Stimulated activated naive B cell treated with anti-CD40 and anti-IgM and Interleukin-4, amounts not matched to agents 10 μg/mL and 1 μg/mL and 100 μg/mL, for 72 hours (primary cell): ENCODE measurements at regions not wholly inside any gene's neighbourhood (a gene's known extent, or its start where the extent isn't known, plus 50 kb on each side); places are given as distances from the start of the nearest gene placed in this dataset.

Experiments used
- ATAC-seq, 2 donors: fragments of 150-1000 bp; cut with Tn5 transposase; replicated peaks; 2 replicates each; pipeline ENCODE4 v1.10.0; 2021; ENCODE audit warnings: moderate library complexity in 1 of 2
- DNase-seq: peaks from one replicate; pipeline ENCODE4 v3.0.0; 2021
- H3K27ac Mint-ChIP-seq: one replicate; pipeline ENCODE4 v1.8.0; 2022; ENCODE audit warnings: mild to moderate bottlenecking, mixed read lengths
- H3K27me3 Mint-ChIP-seq, 2 donors: one replicate each; pipeline ENCODE4 v1.8.0; 2022; ENCODE audit warnings: mixed read lengths in 2 of 2
- H3K36me3 Mint-ChIP-seq, 2 donors: one replicate each; pipeline ENCODE4 v1.8.0; 2022; ENCODE audit warnings: mixed read lengths in 2 of 2, mild to moderate bottlenecking in 1 of 2
- H3K4me1 Mint-ChIP-seq, 2 donors: one replicate each; pipeline ENCODE4 v1.8.0; 2022; ENCODE audit warnings: mixed read lengths in 2 of 2, mild to moderate bottlenecking in 1 of 2
- H3K4me3 Mint-ChIP-seq, 2 donors: one replicate each; pipeline ENCODE4 v1.8.0; 2022; ENCODE audit warnings: mild to moderate bottlenecking in 2 of 2, mixed read lengths in 2 of 2, moderate library complexity in 1 of 2
- H3K9me3 Mint-ChIP-seq, 2 donors: one replicate each; pipeline ENCODE4 v1.8.0; 2022; ENCODE audit warnings: mixed read lengths in 2 of 2, mild to moderate bottlenecking in 1 of 2

DNA sequence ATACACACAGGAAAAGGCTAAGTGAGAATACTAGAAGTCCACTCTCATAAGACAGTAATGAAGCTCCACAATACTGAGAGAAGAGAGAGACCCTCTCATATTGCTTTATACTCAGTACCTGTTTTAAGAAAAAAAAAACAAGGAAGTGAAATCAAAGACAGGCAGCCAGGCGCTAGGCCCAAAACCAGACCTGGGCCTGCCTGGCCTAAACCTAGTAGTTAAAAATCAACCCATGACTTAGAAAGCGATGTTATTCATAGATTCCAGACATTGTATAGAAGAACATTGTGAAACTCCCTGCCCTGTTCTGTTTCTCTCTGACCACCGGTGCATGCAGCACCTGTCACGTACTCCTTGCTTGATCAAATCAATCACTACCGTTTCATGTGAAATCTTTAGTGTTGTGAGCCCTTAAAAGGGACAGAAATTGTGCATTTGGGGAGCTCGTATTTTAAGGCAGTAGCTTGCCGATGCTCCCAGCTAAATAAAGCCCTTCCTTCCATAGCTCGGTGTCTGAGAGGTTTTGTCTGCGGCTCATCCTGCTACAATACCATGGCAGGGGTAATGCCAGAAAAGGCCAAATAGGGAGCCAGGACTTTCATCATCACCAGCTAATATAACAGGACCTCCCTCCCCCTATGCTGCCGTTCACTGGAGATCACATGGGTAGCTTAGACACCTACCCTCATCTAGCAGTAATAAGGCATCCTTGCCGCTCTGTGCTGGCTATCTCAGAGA, 1294.1 kb downstream of the NSUN3 start:
- H3K27ac Mint-ChIP-seq: no peak overlapping the region
- DNase-seq (no peak), ATAC-seq (no peak)
- no peaks in the 10 kb centered on the region for H3K36me3 Mint-ChIP-seq
- H3K27me3 Mint-ChIP-seq: no peaks in the 10 kb centered on the region
- H3K4me3 Mint-ChIP-seq: no peak overlapping the region
- H3K9me3 Mint-ChIP-seq: peaks cover 0 to 3% of the 10 kb centered on the region in 2 donors
- H3K4me1 Mint-ChIP-seq: no peaks in the 10 kb centered on the region

DNA sequence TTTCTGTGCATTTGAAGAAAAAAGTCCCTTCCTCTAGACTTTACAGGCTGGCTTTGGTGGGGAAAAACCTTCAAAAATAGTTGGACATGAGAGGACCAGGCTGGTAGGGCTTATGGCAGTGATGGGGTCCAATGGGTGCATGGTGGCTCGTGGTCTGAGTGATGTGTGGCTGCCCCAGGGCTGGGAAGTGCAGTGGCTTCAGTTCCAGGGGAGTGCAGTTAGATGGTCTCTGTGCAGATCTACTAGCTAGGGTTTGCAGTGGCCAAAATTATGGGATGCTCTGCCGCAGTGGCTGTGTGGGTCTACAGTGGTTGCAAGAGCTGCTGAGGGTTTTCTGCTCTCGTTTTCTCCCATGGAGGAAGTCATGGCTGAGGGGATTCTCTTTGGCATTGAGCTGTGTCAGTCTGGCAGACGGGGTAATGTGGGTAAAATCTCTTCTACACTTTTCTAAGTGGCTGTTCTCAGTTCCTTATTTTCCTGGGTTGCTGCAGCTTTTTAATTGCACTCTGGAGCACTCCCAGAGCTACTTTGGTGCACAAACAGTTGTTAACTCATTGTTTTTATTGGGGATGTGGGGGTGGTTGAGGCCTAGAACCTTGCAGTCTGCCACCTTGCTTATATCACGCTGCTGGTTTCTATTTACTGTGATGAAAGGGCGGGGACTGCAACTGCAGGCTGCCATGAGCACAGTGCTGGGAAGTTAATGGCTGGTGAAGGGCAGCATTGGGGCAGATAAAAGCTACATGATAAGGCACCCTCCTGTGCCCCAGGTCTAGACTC, 1324.6 kb downstream of the NSUN3 start:
- ATAC-seq (no peak), DNase-seq (no peak)
- Mint-ChIP-seq H3K4me3 (no peak overlapping the region), H3K27me3 (no peaks in the 10 kb centered on the region), H3K36me3 (no peaks in the 10 kb centered on the region), H3K4me1 (no peaks in the 10 kb centered on the region), H3K9me3 (peaks cover 4 to 7% of the 10 kb centered on the region in 2 donors), H3K27ac (no peak overlapping the region)

DNA sequence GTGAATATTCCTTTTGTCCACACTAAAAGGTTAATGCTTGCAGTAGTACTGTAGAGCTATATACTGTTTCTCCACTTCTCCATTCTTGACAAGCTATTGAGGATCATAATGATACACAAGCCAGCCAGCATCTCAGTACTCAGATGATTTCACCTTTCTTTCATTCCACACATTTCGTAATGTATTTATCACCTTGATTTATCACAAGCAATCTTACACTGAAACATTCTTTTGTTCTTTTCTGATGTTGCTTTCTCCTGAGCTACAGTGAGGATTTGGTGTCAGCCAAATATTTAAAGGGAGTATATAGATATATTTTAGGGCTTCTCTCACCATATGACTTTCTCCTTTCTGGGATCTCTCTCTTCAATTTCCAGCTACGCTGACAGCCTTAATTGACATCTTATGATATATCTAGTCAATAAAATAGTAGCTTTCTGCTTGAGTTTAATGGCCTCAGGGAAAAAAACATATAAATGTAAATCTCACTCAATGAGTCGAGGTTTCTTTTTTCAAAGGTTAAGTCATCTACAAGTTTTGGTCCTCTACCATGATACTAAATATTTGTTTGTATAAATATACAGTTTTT, 1327.0 kb downstream of the NSUN3 start:
- no peaks in the 10 kb centered on the region for H3K27me3 Mint-ChIP-seq
- H3K9me3 Mint-ChIP-seq: peaks cover 4 to 7% of the 10 kb centered on the region in 2 donors
- no peak overlapping the region for H3K27ac Mint-ChIP-seq
- no peaks in the 10 kb centered on the region for H3K4me1 Mint-ChIP-seq
- DNase-seq (no peak), ATAC-seq (no peak)
- no peaks in the 10 kb centered on the region for H3K36me3 Mint-ChIP-seq
- no peak overlapping the region for H3K4me3 Mint-ChIP-seq

DNA sequence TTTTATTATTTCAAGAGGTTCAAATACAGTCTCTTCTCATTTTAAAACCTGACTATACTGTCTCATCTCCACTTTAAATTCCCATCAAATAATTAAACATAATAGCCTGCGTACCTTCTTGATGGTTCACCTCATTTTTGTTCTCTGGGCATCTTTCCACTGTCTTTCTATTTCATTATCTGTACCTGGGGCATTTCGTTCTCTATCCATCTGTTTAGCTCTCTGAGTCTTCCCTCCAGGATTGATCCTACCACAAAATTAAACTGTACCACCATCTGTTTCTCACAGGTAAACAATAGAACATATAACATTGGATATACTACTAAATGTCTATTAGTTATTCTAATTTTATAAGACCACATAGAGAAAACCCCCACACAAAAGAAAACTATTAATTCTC, 1331.4 kb downstream of the NSUN3 start:
- DNase-seq (no peak), ATAC-seq (no peak)
- Mint-ChIP-seq H3K4me1 (no peaks in the 10 kb centered on the region), H3K4me3 (no peak overlapping the region), H3K27ac (no peak overlapping the region), H3K9me3 (peaks cover 0 to 2% of the 10 kb centered on the region in 2 donors), H3K27me3 (no peaks in the 10 kb centered on the region), H3K36me3 (no peaks in the 10 kb centered on the region)

DNA sequence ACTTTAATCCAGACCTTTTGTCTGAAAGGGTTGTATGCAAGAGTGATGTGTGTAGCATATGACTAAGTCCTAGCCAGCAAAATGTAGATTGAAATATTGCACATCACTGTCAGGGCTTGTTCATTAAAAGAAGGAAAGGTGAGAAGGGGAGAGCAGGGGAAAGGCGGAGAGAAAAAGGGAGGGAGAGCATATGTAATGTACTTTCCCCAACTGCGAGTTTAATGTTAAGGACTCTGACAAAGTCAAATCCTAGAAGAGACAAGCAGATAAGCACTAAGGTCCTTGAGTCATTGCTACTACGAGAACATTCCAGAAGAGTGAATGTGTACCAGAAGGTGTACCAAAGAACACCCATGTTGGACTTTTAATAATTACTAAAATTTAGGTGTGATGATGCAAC, 1336.7 kb downstream of the NSUN3 start:
- H3K4me1 Mint-ChIP-seq: no peaks in the 10 kb centered on the region

DNA sequence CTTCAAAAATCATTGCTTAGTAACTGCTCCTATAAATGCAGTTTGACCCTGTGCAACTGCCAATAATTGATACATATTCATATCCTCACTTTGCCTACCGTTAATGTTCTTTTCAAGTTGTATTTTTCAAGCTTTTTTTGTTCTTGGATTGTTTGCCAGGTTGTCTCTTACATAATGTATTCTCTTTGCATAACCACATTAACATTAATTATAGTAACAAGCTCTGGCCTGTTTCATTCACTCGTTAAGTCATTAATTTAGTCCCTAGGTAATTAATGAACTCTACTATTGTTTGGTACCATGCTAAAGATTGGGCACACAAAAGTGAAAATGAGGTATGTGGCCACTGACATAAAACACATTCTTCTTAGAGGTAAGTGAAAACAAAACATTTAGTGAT, 1338.8 kb downstream of the NSUN3 start:
- Mint-ChIP-seq H3K4me1 (no peaks in the 10 kb centered on the region), H3K9me3 (no peaks in the 10 kb centered on the region), H3K4me3 (no peak overlapping the region), H3K36me3 (no peaks in the 10 kb centered on the region), H3K27ac (peak overlapping the region; percentile 33), H3K27me3 (no peaks in the 10 kb centered on the region)
- no peak for ATAC-seq
- DNase-seq: no peak

More for the DNA sequence above, 1336.7 kb downstream of the NSUN3 start:
- Mint-ChIP-seq H3K36me3 (no peaks in the 10 kb centered on the region), H3K9me3 (peaks cover 0 to 2% of the 10 kb centered on the region in 2 donors), H3K27me3 (no peaks in the 10 kb centered on the region), H3K27ac (no peak overlapping the region), H3K4me3 (no peak overlapping the region)
- no peak for ATAC-seq
- no peak for DNase-seq

DNA sequence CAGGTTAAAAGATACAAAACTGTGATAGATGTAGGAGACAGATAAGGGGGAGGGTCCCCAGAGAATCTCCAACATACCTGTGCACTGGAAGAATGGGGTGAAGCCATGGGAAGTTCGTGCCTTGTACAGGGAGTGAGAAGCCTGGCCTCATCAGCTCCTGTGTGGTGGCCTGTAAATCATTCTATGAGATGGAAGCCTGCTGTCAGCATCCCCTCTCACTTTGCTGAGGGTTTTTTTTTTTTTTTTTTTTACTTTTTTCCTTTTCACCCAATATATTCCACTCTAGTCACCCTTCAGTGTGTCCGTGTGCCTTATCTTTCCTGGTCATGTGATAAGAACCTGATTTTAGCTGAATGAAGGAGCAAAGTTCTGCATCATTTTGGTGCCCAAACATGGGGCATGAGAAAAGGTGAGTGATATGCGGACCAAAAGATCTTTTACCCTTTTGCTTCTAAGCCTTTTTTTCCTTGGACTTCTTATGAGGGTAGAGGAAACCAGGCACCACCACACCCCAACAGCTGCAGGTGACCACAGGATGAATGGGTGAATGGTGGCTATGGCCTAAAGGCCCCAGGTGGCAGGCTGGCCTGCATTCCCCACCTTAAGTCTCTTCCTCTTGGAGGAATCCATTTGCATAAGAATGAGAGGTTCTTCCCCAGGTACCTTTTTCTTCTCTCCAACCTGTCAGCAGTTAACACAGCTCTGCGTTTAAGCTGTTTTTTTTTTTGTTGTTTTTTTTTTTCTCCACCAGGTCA, 1345.0 kb downstream of the NSUN3 start:
- no peaks in the 10 kb centered on the region for H3K4me1 Mint-ChIP-seq
- H3K9me3 Mint-ChIP-seq: peaks cover 4% of the 10 kb centered on the region in 2 donors
- H3K4me3 Mint-ChIP-seq: no peak overlapping the region
- ATAC-seq (no peak), DNase-seq (no peak)
- H3K27me3 Mint-ChIP-seq: no peaks in the 10 kb centered on the region
- no peak overlapping the region for H3K27ac Mint-ChIP-seq
- H3K36me3 Mint-ChIP-seq: no peaks in the 10 kb centered on the region

DNA sequence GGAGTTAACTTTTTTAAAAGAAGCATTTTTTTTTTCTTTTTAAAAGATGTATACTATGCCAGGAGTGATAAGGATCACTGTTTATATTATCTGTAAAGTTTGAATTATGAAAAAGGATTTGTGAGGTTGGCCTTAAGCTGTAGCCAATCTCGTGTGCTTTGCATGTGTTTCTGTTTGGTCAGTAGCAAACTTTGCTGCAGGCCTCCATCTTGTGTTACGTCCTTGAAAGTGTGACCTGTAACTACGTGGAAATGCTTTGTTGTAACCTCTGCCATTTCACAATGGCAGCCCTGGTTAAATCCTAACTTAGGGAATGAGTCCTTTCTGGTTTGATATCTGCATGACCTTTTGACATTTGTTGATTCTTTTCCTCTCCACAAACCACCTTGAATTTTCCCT, 1345.6 kb downstream of the NSUN3 start:
- Mint-ChIP-seq H3K27me3 (no peaks in the 10 kb centered on the region), H3K4me1 (no peaks in the 10 kb centered on the region), H3K36me3 (no peaks in the 10 kb centered on the region), H3K27ac (no peak overlapping the region), H3K4me3 (no peak overlapping the region), H3K9me3 (peaks cover 4% of the 10 kb centered on the region in 2 donors)
- ATAC-seq: no peak
- DNase-seq: no peak

DNA sequence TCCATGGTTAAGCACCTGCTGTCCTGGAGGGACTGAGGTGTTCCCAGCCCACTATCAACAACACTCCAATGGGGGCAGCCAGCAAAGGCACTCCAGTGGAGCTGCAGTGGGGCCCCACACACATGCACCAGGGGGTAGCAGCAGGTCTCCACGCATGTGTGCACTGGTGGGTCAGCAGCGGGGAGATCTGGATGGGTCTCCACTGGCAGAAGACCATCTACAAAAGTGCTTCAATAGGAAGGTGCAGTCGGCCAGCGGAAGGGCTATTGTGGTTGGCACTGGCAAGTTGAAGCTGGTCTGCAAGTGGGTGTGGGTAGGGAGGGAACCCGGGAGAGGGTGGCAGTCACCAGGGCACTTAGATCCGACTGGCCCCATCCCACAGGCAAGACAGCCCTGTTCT, 1355.4 kb downstream of the NSUN3 start:
- ATAC-seq: peak in 1 of 2 donors; percentile 21
- Mint-ChIP-seq H3K4me1 (no peaks in the 10 kb centered on the region), H3K4me3 (no peak overlapping the region), H3K36me3 (peaks cover 0 to 2% of the 10 kb centered on the region in 2 donors), H3K27ac (no peak overlapping the region), H3K9me3 (peaks cover 10 to 12% of the 10 kb centered on the region in 2 donors), H3K27me3 (no peaks in the 10 kb centered on the region)
- no peak for DNase-seq

DNA sequence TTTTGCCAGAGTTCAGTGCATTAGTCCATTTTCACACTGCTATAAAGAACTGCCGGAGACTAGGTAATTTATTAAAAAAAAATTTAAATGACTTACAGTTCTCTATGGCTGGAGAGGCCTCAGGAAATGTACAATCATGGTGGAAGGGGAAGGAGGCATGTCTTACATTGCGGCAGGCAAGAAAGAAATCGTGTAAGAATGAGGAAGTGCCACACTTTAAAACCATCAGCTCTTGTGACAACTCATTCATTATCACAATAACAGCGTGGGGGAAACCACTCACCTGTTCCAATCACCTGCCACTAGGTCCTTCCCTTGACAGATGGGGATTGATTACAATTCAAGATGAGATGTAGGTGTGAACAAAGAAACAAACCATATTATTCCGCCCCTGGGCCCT, 1361.4 kb downstream of the NSUN3 start:
- DNase-seq (no peak), ATAC-seq (no peak)
- no peaks in the 10 kb centered on the region for H3K27me3 Mint-ChIP-seq
- H3K4me3 Mint-ChIP-seq: no peak overlapping the region
- no peak overlapping the region for H3K27ac Mint-ChIP-seq
- H3K36me3 Mint-ChIP-seq: no peaks in the 10 kb centered on the region
- H3K4me1 Mint-ChIP-seq: no peaks in the 10 kb centered on the region
- peaks cover 4 to 5% of the 10 kb centered on the region in 2 donors for H3K9me3 Mint-ChIP-seq

DNA sequence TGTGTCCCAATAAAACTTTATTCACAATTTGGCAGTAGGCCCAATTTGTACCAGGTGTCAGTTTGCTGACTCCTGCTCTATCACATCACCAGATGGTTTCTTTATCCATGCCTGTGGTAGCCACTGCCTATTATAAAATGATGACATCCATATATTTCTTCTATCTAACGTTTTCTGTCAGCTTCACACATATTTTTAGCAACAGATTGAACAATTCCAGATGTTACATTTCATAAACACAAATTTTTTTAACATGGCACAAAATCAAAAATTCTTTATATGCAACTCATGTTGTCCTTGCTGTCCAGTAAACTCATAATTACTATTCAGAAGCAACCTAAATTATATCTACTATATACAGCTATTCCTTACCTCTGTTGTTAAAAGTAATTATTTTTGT, 1371.6 kb downstream of the NSUN3 start:
- ATAC-seq: no peak
- Mint-ChIP-seq H3K27ac (no peak overlapping the region), H3K4me3 (no peak overlapping the region), H3K9me3 (peaks cover 3 to 6% of the 10 kb centered on the region in 2 donors), H3K4me1 (no peaks in the 10 kb centered on the region), H3K36me3 (no peaks in the 10 kb centered on the region), H3K27me3 (no peaks in the 10 kb centered on the region)
- no peak for DNase-seq

DNA sequence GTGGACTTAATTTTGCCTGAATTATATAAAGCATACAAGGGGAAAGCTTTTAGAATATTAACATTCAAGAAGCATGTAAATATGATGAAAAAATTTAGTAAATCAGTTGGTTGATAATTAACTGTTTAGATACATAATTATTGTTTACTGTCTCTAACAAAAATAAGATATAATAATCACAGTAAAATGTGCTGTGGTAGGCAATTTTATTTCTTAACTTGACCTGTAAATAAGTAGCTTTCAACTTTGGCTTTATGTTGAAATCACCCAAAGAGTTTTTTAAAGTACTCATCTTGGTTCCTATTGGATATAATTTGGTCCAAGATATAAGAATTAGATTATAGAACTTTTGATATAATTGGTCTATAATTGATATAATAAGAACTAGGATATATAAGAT, 1374.5 kb downstream of the NSUN3 start:
- ATAC-seq: no peak
- Mint-ChIP-seq H3K27ac (no peak overlapping the region), H3K36me3 (no peaks in the 10 kb centered on the region), H3K4me3 (no peak overlapping the region), H3K27me3 (no peaks in the 10 kb centered on the region), H3K4me1 (no peaks in the 10 kb centered on the region), H3K9me3 (peaks cover 3 to 6% of the 10 kb centered on the region in 2 donors)
- no peak for DNase-seq

DNA sequence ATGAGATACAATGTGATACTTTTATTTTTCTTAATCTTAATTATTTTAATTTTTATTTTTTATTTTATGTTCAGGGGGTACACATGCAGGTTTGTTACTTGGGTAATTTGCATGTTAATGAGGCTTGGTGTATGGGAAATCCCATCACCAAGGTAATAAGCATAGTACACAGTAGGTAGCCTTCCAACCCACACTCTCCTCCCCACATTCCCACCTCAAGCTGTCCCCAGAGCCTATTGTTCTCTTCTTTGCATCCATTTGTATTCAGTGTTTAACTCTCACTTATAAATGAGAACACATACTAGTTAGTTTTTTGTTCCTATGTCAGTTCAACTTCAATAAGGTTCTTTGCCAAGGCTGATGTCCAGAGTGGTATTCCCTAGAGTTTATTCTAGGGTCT, 1375.4 kb downstream of the NSUN3 start:
- H3K27me3 Mint-ChIP-seq: no peaks in the 10 kb centered on the region
- H3K4me1 Mint-ChIP-seq: no peaks in the 10 kb centered on the region
- ATAC-seq (no peak), DNase-seq (no peak)
- H3K4me3 Mint-ChIP-seq: no peak overlapping the region
- H3K36me3 Mint-ChIP-seq: no peaks in the 10 kb centered on the region
- H3K9me3 Mint-ChIP-seq: peaks cover 3 to 6% of the 10 kb centered on the region in 2 donors
- H3K27ac Mint-ChIP-seq: no peak overlapping the region

DNA sequence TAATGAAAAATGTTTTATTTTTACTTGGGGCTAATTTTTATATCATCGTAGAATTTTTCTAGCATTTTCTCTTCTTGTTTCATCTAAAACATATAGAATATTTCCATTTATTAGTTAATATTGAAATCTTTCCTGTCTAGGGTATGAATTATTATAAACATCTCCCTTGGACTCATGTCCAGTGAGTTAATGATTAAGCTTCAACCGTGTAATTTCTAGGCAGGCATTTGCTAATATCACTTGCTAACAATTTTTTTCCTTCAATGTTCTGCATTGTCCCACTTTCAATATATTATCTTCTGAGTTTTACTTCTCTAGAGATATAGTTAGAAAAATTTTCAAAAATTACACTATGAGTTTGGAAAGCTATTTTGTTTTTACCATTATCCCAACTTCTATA, 1371.6 kb upstream of the EPHA6 start:
- Mint-ChIP-seq H3K27ac (no peak overlapping the region), H3K4me1 (no peaks in the 10 kb centered on the region), H3K4me3 (no peak overlapping the region), H3K36me3 (no peaks in the 10 kb centered on the region), H3K9me3 (peaks cover 0 to 6% of the 10 kb centered on the region in 2 donors), H3K27me3 (no peaks in the 10 kb centered on the region)
- ATAC-seq (no peak), DNase-seq (no peak)
